ENCODE measurements at regions not wholly inside any gene's neighbourhood (a gene's known extent, or its start where the extent isn't known, plus 50 kb on each side); places are given as distances from the start of the nearest gene placed in this dataset.

GRCh38 chr7:68429411-68430117, 1168.7 kb upstream of the AUTS2 start:
- TF ChIP-seq CTCF (conservative IDR thresholded peaks at IDR 0.05; ENCODE audit: low read length): no peak
- no peak for TF ChIP-seq EZH2phosphoT487 (IDR thresholded peaks at IDR 0.05; ENCODE audit: borderline replicate concordance)
